ENCODE measurements at regions not wholly inside any gene's neighbourhood (a gene's known extent, or its start where the extent isn't known, plus 50 kb on each side); places are given as distances from the start of the nearest gene placed in this dataset.

DNA sequence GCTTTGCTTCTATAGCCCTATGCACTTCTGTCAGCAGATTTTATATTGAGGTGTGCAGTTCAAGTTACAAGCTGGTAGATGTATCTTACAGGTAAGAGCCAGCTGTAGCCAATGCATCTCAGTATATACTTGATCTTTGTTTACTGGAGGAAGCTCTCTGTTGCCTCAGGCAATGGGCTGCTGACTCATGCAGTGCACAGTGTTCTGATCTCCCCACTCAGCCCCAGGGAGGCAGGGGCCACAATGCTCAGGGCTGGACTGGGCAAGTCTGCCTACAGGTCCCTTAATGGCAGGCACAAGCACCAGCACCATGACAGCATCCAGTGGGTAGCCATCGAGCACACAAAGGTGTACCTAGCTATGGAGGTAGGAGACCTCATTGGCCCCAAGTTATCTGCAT, 178.8 kb upstream of the CDH10 start:
- DNase-seq, result no peak
- WGBS, 5 donors, result 79 to 91% (median 83%) methylated on average over 1 of the region's 1 CpG; no CpG with 5 or more reads in 2 of the 5 donors
- intact Hi-C loops (cut with DNase I; ENCODE audit: low total_unique reads), result no loop called here
- Histone ChIP-seq H3K27me3 (replicated peaks in 1 of 7) (no peaks in the 10 kb centered on the region), H3K36me3 (no peaks in the 10 kb centered on the region), H3K9me3 (peaks cover 0 to 44% (median 28%) of the 10 kb centered on the region in 8 donors), H3K4me3 (no peak overlapping the region), H3K4me1 (no peaks in the 10 kb centered on the region), H3K27ac (no peak overlapping the region)
- no peak for TF ChIP-seq POLR2A (IDR thresholded peaks at IDR 0.05)
- no peak for TF ChIP-seq POLR2AphosphoS5 (IDR thresholded peaks at IDR 0.05)
- TF ChIP-seq, protein P1, sequence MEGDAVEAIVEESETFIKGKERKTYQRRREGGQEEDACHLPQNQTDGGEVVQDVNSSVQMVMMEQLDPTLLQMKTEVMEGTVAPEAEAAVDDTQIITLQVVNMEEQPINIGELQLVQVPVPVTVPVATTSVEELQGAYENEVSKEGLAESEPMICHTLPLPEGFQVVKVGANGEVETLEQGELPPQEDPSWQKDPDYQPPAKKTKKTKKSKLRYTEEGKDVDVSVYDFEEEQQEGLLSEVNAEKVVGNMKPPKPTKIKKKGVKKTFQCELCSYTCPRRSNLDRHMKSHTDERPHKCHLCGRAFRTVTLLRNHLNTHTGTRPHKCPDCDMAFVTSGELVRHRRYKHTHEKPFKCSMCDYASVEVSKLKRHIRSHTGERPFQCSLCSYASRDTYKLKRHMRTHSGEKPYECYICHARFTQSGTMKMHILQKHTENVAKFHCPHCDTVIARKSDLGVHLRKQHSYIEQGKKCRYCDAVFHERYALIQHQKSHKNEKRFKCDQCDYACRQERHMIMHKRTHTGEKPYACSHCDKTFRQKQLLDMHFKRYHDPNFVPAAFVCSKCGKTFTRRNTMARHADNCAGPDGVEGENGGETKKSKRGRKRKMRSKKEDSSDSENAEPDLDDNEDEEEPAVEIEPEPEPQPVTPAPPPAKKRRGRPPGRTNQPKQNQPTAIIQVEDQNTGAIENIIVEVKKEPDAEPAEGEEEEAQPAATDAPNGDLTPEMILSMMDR (IDR thresholded peaks at IDR 0.05 in 8 of 11, conservative IDR thresholded peaks at IDR 0.05 in 3 of 11), result no peak

DNA sequence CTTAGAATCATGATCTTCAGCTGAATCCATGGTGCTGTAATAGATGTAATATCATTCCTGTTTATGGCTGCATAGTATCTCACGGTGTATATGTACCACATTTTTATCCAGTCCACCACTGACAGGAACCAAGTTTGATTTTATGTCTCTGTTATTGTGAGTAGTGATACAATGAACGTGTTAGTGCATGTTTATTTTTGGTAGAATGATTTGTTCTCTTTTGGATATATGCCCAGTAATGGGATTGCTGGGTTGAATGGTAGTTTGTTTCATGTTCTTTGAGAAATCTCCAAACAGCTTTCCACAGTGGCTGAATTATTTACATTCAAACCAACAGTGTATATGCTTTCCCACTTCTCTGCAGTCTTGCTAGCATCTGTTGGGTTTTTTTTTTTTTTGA, 175.1 kb upstream of the CDH10 start:
- intact Hi-C loops (cut with DNase I; ENCODE audit: low total_unique reads), result no loop called here
- H3K4me1 ChIP-seq, result no peaks in the 10 kb centered on the region
- 54 to 77% (median 61%) methylated on average over 2 of the region's 2 CpGs for WGBS, 5 donors

DNA sequence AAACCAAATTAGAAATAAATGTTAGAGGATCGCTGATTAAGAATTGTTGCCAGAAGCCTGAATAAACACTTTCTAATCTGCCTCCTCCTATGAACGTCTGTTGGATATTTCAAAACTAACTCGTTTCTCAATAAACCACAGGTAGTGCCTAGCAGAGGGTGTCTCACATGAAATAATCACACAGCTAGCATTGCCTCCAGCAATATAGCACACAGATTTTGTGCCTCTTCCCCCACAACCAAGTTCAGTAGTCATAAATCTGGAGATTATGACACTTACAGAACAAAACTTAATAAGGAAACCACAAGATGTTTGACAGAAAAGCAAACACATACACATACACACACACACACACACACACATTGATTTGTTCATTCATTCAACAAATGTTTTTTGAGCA, 173.2 kb upstream of the CDH10 start:
- WGBS, 5 donors, result 37 to 60% (median 47%) methylated on average over 3 of the region's 3 CpGs
- H3K4me1 ChIP-seq, result no peaks in the 10 kb centered on the region
- intact Hi-C loops (cut with DNase I; ENCODE audit: low total_unique reads), result no loop called here

More for the DNA sequence above, 175.1 kb upstream of the CDH10 start:
- Histone ChIP-seq H3K9me3 (peaks cover 0 to 34% (median 16%) of the 10 kb centered on the region in 8 donors), H3K27me3 (replicated peaks in 1 of 7) (no peaks in the 10 kb centered on the region), H3K36me3 (no peaks in the 10 kb centered on the region), H3K4me3 (no peak overlapping the region), H3K27ac (no peak overlapping the region)
- TF ChIP-seq, protein P1 (IDR thresholded peaks at IDR 0.05 in 8 of 11, conservative IDR thresholded peaks at IDR 0.05 in 3 of 11), result no peak
- no peak for TF ChIP-seq POLR2AphosphoS5 (IDR thresholded peaks at IDR 0.05)
- TF ChIP-seq POLR2A (IDR thresholded peaks at IDR 0.05), result no peak
- no peak for DNase-seq

DNA sequence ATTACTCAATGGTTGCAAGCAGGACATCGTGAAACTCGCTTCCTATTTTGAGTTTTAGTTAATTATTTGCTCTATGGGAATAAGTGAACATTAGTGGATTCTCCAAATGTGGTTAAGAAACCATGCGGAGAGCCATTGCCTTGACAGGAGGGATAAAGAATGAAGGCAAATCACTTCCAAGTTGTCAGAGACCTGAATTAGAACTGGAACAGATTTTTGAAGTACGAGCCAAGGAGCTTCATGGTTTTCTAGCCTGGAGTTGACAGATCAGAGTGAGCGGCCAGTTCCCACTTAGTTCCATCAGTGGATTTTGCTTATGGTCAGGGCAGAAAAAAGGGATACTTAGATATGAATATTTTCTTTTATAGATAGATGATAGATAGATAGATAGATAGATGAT, 171.4 kb upstream of the CDH10 start:
- intact Hi-C loops (cut with DNase I; ENCODE audit: low total_unique reads), result no loop called here
- 56 to 76% (median 62%) methylated on average over 5 of the region's 5 CpGs for WGBS, 5 donors
- no peak overlapping the region for H3K4me3 ChIP-seq
- H3K4me1 ChIP-seq, result no peaks in the 10 kb centered on the region
- no peaks in the 10 kb centered on the region for H3K27me3 ChIP-seq (replicated peaks in 1 of 7)
- peaks cover 0 to 18% (median 2%) of the 10 kb centered on the region in 8 donors for H3K9me3 ChIP-seq
- TF ChIP-seq POLR2A (IDR thresholded peaks at IDR 0.05) (no peak), POLR2AphosphoS5 (IDR thresholded peaks at IDR 0.05) (no peak)
- TF ChIP-seq, protein P1 (IDR thresholded peaks at IDR 0.05 in 8 of 11, conservative IDR thresholded peaks at IDR 0.05 in 3 of 11), result no peak
- no peaks in the 10 kb centered on the region for H3K36me3 ChIP-seq
- DNase-seq, result no peak
- no peak overlapping the region for H3K27ac ChIP-seq

More for the DNA sequence above, 173.2 kb upstream of the CDH10 start:
- no peak overlapping the region for H3K4me3 ChIP-seq
- H3K36me3 ChIP-seq, result no peaks in the 10 kb centered on the region
- H3K9me3 ChIP-seq, result peaks cover 0 to 27% (median 10%) of the 10 kb centered on the region in 8 donors
- H3K27me3 ChIP-seq (replicated peaks in 1 of 7), result no peaks in the 10 kb centered on the region
- TF ChIP-seq POLR2AphosphoS5 (IDR thresholded peaks at IDR 0.05), result no peak
- TF ChIP-seq, protein P1 (IDR thresholded peaks at IDR 0.05 in 8 of 11, conservative IDR thresholded peaks at IDR 0.05 in 3 of 11), result no peak
- TF ChIP-seq POLR2A (IDR thresholded peaks at IDR 0.05), result no peak
- no peak for DNase-seq
- H3K27ac ChIP-seq, result no peak overlapping the region
